Stimulated activated CD8-positive, alpha-beta memory T cell treated with anti-CD3 and anti-CD28 coated beads, Interleukin-7, amount 100 ng/mL, for 24 hours (primary cell): ENCODE measurements at regions not wholly inside any gene's neighbourhood (a gene's known extent, or its start where the extent isn't known, plus 50 kb on each side); places are given as distances from the start of the nearest gene placed in this dataset.
"Not testable (repeated sequence)": the region's sequence is repeated elsewhere in the genome, so short reads cannot be mapped to it uniquely, and the experiment has no call there.

Source experiments
- DNase-seq: peaks from one replicate; pipeline ENCODE4 v3.0.0-alpha.2; 2020; ENCODE audit warnings: low read depth

DNA sequence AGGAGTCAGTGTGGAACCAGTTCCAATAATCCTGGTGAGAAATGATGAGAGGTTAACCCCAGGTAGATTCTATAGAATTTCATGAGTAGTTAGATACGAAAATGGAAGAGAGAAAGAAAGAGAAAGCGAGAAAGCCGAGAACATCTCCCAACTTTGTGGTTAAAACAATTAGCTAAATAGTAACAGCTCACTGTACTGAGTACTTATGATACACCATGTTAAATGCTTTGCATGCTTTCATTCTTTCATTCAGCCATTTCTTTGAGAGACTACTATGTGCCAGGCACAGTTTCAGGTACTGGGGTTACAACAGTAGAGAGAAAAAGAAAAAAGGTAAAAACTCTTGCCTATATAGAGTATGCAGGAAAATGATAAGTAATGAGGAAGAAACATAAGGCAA lies 109.7 kb upstream of the SYT6 start:
- DNase-seq = no peak

- no peak for DNase-seq
These were observed 108.7 kb upstream of the SYT6 start for GRCh38 chr1:114262337-114262736.

- DNase-seq = no peak
These were observed 107.3 kb upstream of the SYT6 start for GRCh38 chr1:114260805-114261484.

- DNase-seq = no peak
These were observed 106.0 kb upstream of the SYT6 start for GRCh38 chr1:114259511-114260160.

DNA sequence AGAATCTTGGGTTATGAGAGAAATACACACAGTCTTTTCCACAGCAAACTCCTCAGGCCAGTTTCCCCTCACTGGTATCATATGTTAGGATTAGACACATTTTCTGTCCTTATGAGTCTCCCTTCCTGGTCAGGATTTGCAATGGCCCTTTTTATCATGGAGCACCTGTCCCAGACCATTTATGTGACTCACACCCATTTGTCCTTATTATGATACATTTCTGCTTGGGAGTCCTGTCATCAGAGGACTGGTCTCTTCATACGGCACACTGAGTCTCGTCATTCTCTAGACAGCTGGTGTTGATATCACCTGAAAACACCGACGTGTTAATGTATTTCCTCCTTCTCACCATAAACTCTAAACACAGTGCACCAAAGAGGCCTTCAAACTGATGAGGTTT lies 105.0 kb upstream of the SYT6 start:
- DNase-seq = no peak

GRCh38 chr1:114258074-114258473 lies 104.4 kb upstream of the SYT6 start:
- no peak for DNase-seq

- DNase-seq = no peak
These were observed 103.9 kb upstream of the SYT6 start for GRCh38 chr1:114257554-114257953.

- DNase-seq = no peak
These were observed 100.2 kb upstream of the SYT6 start for GRCh38 chr1:114253900-114254299.

GRCh38 chr1:114251573-114251939 lies 97.9 kb upstream of the SYT6 start:
- no peak for DNase-seq

DNA sequence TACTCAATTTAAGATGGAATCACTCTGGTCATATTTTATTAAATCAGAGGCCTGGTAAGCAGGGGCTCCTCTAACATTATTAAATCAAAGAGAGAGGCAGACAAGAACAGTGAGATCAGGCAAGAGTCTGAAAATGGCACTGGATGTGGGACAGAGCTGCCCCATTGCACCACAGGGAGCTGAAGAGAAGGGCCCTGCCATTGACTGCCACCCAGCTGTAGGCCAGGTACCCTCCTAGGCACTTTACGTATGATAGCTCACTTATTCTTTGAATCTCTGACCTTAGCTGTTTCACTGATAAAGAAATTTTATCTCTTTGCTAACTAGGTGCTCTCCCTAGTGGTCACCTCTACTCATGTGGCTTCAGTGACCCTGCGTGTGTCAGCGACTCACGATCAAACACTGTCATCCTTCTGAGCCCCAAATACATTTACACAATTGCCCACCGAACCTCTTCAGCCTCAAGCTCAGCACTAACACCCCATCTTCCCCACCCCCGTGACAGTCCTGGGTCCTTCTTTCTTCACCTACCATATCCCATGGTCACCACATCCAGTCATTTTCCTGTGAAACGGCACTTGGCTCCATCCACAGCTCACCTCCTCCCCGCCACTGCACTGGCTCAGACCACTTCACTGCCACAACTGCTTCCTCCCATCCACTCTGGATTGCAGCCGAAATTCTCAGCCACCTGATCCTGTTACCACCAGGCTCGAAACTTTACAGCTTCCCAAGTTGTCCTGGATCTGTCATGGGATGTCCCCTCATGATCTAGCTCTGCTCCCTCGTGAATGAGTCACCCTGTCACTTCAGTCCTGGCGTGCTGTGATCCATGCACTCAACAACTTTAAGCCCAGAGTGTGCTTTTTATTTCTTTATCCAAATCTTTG lies 97.3 kb upstream of the SYT6 start:
- DNase-seq = no peak

- DNase-seq = no peak
These were observed 96.0 kb upstream of the SYT6 start for GRCh38 chr1:114249691-114250090.

DNA sequence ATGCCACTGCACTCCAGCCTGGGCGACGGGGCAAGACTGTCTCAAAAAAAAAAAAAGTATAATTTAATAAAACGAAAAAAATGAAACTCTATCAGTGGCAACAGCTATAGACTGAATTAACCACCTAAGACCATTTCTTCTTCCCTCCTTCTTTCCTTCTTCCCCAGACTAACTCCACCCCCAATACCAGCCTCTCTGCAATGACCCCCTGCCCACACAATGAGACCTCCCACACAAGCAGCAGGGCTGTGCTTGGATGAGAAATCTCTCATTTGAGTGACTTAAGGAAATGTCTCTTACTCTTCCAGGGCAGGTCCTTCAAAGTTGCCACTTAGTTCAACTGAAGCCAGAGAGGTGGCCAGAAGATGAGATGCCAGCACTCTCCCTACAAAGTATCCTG lies 94.5 kb upstream of the SYT6 start:
- no peak for DNase-seq

GRCh38 chr1:114242531-114243210 lies 89.0 kb upstream of the SYT6 start:
- not testable (repeated sequence) for DNase-seq

- no peak for DNase-seq
These were observed 84.4 kb upstream of the SYT6 start for GRCh38 chr1:114238053-114238452.

DNA sequence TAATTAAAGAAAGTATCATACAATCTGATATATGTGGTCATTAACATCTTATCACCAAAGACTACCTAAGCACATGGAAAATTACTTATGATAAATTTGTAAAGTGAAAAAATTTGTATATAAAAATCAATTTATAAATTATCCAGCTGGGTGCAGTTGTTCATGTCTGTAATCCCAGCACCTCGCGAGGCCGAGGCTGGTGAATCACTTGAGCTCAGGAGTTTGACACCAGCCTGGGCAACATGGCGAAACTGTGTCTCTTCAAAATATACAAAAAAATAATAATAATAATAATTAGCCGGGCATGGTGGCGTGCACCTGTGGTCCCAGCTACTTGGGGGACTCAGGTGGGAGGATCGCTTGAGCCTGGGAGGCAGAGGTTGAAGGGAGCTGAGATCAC lies 82.8 kb upstream of the SYT6 start:
- DNase-seq = no peak

GRCh38 chr1:114235960-114236359 lies 82.3 kb upstream of the SYT6 start:
- no peak for DNase-seq

- DNase-seq = no peak
These were observed 81.6 kb upstream of the SYT6 start for GRCh38 chr1:114235281-114235680.

DNA sequence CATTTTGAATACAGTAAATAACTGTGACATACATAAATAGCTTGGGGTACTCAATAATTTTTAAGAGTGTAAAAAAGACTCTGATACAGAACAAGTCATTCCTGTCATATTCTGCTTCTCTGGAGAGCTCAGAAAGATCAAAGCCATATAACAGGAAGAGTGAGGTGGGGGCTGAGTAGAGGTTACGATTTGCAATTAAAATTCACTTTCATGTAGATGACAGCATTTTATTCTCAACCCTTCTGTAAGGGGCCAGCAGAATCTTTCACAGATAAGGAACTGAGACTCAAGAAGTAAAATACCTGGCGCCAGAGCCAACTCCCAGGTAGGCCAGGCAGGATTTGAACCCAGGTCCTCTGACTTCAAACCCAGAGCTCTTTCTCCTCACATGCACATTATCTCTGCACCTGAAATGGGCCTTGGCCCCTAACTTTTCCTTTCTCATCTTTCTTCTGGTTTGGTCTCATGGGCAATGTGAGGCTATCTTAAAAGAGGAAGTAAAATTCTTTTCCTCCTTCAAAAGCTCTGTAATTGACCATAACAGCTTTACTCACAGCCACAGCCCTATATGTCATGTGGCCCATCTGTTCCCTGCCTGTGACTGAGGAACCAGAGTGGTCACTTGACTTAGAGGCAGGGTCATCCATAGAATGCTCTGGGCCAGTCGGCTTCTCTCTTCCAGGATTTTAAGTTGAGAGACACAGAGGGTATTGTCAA lies 80.9 kb upstream of the SYT6 start:
- no peak for DNase-seq

- no peak for DNase-seq
These were observed 79.0 kb upstream of the SYT6 start for GRCh38 chr1:114232691-114233090.

DNA sequence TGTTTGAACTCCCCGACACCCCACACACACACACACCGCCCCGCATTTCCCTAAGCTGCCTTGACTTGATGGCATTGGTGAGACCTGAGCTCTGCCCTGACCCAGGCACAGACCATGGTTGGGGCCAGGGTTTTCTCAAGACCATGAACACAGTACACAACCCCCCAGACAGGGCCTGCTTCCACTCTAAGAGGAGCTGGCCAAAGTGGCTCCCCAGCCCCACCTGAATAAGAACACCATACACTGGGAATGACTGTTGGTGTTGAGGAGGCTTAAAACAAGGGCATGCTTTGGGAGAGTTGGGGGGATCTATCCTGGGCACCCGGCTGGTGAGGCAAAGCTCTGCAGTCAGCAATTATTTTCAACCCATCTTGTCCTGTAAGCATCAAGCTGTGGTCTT lies 77.6 kb upstream of the SYT6 start:
- no peak for DNase-seq

DNA sequence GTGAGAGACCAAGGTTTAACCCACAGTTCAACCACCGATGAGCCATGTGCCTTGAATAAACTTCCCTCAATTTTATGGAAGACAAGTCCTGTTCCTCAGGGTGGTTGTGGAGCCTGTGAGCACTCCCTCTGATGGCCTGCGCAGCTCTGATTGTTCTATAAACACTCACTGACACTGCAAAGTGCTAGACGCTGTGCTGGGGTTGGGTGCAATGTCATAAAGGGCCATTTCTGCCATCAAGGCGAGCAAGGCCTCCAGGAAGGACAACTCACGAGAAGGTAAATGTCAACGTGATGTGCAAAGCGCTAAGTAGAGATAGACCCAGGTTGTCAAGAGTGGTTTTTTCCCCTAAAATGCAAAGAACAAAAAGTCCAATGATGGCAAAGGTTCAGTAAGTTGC lies 75.7 kb upstream of the SYT6 start:
- no peak for DNase-seq

DNA sequence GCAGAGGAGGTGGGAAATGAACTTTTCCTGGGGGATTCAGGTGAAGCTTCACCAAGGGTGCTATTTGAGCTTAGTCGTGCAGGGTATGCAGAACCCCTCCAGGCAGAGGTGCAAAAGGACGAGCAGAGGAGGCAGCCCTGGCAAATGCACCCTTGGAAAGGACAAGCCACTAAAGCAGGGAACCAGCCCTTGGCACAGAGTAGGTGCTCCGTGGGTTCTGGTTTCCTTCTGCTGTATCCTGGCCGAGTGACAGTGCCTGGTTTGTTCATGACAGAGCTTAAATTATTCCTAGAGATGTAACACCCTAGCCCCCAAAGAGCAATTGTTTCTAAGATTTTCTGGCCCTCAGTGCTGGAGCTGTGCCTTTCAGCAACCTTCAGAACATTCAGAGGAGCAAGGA lies 73.4 kb upstream of the SYT6 start:
- DNase-seq = no peak
